ENCODE measurements at regions not wholly inside any gene's neighbourhood (a gene's known extent, or its start where the extent isn't known, plus 50 kb on each side); places are given as distances from the start of the nearest gene placed in this dataset.

DNA sequence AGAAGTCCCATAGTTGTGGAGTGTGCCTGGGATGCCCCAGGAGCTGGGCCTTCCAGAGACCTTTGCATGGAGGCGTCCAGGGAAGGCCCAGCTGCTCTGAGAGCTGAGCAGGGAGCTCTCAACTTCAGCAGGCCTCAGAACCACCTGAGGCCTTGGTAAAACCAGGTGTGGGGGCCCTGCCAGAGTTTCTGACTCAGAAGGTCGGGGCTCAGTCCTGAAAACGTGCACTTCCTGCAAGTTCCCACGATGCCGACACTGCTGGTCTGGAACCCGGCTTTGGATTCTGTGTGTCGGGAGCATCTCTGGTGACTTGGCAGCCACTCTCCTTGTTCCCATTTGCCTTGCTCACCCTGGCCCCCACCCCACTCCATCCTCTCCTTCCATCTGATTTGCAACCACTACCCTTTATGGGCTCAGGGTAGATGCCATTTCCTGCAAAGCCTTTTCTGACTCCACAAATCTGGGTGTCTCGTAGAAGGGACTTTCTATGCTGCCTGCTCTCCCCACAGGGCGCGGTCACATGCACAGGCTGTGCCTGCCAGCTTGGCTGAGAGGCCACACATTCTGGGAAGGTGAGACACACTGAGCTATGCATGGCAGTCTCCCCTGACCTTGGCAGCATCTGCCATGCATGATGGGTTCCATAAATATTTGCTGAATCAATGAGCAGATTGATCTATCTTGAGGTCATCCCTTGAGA, 244.7 kb downstream of the COL4A1 start:
- TF ChIP-seq CTCF (IDR thresholded peaks at IDR 0.05; ENCODE audit: control extremely low read depth in 1 of 3, insufficient read depth in 1 of 3, low read depth in 1 of 3, low read length in 3 of 3): no peak
- no peak for TF ChIP-seq EZH2 (IDR thresholded peaks at IDR 0.05; ENCODE audit: low read depth, low read length, severe bottlenecking)
- TF ChIP-seq MAX (IDR thresholded peaks at IDR 0.05): no peak
- TF ChIP-seq RFX5 (IDR thresholded peaks at IDR 0.05; ENCODE audit: borderline replicate concordance, low read depth, low read length): no peak
- no peak for TF ChIP-seq POLR2A (IDR thresholded peaks at IDR 0.05; ENCODE audit: control extremely low read depth in 1 of 2, low read depth in 2 of 2, low read length in 2 of 2)
- TF ChIP-seq TAF1 (IDR thresholded peaks at IDR 0.05; ENCODE audit: low read depth, low read length): no peak
- TF ChIP-seq SIRT6 (IDR thresholded peaks at IDR 0.05; ENCODE audit: low read length): no peak
- no peak for TF ChIP-seq CBX8 (IDR thresholded peaks at IDR 0.05; ENCODE audit: borderline replicate concordance, low read depth, low read length)
- no peak for TF ChIP-seq RAD21 (IDR thresholded peaks at IDR 0.05 in 1 of 2, conservative IDR thresholded peaks at IDR 0.05 in 1 of 2; ENCODE audit: low read depth in 2 of 2, low read length in 2 of 2)
- TF ChIP-seq SIN3A (conservative IDR thresholded peaks at IDR 0.05 in 1 of 2, IDR thresholded peaks at IDR 0.05 in 1 of 2; ENCODE audit: low read depth in 1 of 2, low read length in 2 of 2): no peak
- TF ChIP-seq POLR2AphosphoS5 (IDR thresholded peaks at IDR 0.05; ENCODE audit: low read depth, low read length): no peak
- TF ChIP-seq CHD2 (IDR thresholded peaks at IDR 0.05; ENCODE audit: low read length): no peak
- no peak for TF ChIP-seq GABPA (IDR thresholded peaks at IDR 0.05; ENCODE audit: borderline replicate concordance, insufficient read depth, low read length)
- TF ChIP-seq JUND (IDR thresholded peaks at IDR 0.05; ENCODE audit: low read length): no peak

Data from H1 (cell line).